Activated T-cell treated with anti-CD3 and anti-CD28 coated beads, Interleukin-2, amount 50 U/mL, for 4 hours (primary cell): ENCODE measurements at regions not wholly inside any gene's neighbourhood (a gene's known extent, or its start where the extent isn't known, plus 50 kb on each side); places are given as distances from the start of the nearest gene placed in this dataset.

ENCODE experiments used
- ATAC-seq, 2 donors: fragments of 200-7000 bp; cut with Tn5 transposase; one replicate each; pipeline ENCODE4 v1.10.0; 2021
- DNase-seq: peaks from one replicate; pipeline ENCODE4 v3.0.0-alpha.2; 2020
- H3K27me3 Mint-ChIP-seq: one replicate; pipeline ENCODE4 v1.8.0; 2021; ENCODE audit warnings: low read depth, mixed read lengths
- H3K36me3 Mint-ChIP-seq: one replicate; pipeline ENCODE4 v1.8.0; 2022; ENCODE audit warnings: mixed read lengths; ENCODE audit not compliant: insufficient read depth
- H3K4me1 Mint-ChIP-seq: one replicate; pipeline ENCODE4 v1.8.0; 2021; ENCODE audit warnings: low read depth, mixed read lengths
- H3K4me3 Mint-ChIP-seq: one replicate; pipeline ENCODE4 v1.8.0; 2021; ENCODE audit warnings: mild to moderate bottlenecking, moderate library complexity, mixed read lengths
- H3K9me3 Mint-ChIP-seq: one replicate; pipeline ENCODE4 v1.8.0; 2021; ENCODE audit warnings: mixed read lengths

DNA sequence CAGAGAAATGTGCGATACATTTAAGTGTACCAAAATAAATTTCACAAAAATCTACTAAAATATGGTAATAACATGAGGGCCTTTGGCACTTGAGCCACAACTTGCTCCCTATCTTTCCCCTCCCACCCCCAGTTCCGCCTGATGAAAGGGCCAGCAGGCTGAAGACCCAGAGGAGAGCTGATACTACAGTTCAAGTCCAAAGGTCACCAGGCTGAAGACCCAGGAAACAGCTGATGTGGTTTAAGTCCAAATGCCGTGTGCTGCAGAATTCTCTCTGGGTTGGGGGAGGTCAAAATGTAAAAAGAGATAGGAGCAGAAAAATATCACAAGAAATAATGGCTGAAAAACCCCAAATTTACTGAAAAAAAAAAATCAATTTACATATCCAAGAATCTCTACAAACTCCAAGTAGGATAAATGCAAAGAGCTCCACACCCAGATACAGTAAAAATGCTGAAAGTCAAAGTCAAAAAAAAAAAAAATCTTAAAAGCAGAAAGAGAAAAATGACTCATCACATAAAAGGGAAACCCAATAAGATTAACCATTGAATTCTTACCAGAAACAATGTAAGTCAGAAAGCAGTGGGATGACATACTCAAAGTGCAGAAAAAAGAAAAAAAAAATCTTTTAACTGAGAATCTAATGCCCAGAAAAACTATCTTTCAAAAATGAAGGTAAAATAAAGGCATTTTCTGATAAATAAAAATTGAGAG lies 452.1 kb upstream of the ASIC2 start:
- ATAC-seq, result no peak
- DNase-seq, result no peak
- Mint-ChIP-seq H3K9me3 (no peaks in the 10 kb centered on the region), H3K4me1 (no peaks in the 10 kb centered on the region), H3K27me3 (peaks cover 21% of the 10 kb centered on the region), H3K36me3 (no peaks in the 10 kb centered on the region), H3K4me3 (no peak overlapping the region)

DNA sequence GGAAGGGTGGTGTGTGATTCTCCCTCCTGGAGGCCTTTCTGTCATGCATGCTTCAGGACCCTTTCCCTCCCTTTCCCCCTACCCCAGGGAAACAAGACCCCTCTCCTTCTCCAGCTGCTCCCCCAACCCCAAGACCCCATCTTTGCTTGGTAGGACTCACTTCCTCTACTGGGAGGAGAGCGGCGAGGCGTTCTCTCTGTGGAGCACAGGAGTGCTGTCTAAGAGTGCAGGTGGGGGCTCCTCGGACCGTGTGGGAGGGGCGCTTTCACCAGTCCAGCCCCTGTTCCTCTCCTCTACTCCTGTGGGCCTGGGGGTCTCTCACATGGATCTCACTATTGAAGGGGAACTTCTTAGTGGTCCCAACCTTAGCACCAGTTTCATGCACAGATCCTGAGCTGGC lies 456.1 kb upstream of the ASIC2 start:
- Mint-ChIP-seq H3K4me1 (peaks cover 6% of the 10 kb centered on the region), H3K27me3 (peaks cover 35% of the 10 kb centered on the region), H3K9me3 (no peaks in the 10 kb centered on the region), H3K36me3 (no peaks in the 10 kb centered on the region), H3K4me3 (no peak overlapping the region)
- DNase-seq, result no peak
- no peak for ATAC-seq

DNA sequence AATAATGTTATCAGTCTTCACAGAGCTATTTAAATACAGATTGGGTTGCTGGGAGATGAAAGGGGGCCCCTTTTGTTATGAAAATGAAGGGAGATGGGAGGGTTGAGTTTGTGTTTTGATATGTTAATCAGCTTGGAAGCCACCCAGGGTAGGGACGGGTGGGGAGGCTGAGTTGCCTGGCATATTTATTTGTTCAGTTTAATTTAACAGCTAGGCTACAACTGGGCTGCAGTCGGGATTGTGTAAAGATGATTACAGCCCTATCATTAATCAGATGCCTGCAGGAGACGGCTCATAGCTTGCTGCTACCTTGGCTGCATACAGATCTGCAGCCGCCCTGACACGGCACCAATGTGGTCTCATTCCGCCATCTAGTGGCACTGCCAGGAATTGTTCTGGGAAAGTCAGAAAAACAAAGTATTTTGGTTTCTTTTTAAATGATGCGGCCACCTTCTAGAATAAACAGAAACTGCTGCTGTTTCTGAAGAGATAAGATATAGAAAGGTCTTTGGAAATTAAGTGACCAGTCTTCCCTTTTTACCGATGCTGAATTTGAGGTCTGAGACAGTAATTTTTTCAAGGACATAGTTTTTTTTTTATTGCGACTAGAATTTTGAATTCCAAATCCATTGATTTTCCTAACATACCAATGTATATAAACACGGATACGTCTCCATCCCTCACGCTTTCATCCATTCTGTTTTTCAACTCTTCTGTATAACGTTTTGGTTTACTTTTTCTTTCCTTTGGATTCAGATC lies 458.0 kb upstream of the ASIC2 start:
- H3K4me3 Mint-ChIP-seq, result peak overlapping the region; percentile 22
- no peaks in the 10 kb centered on the region for H3K36me3 Mint-ChIP-seq
- peak; percentile 46 to 53 for ATAC-seq

DNA sequence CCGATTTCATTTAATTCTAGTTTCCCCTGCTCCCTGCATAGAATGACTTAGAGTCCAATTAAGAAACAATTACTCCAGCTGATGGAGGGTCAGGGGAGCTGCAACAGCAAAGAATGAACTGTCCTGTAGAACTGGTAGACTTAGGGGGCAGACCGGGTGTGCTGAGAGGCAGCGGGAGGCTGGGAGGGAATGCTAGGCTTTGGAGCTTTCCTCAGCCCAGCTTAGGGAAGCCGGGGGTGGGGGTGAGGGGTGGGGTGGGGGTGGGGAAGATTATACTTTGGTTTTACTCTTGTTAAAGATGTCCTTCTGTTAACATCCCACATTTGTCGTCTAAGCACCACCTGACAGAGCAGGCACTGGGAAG lies 458.6 kb upstream of the ASIC2 start:
- Mint-ChIP-seq H3K4me1 (peaks cover 6% of the 10 kb centered on the region), H3K36me3 (no peaks in the 10 kb centered on the region), H3K4me3 (peak overlapping the region; percentile 22), H3K9me3 (peaks cover 8% of the 10 kb centered on the region), H3K27me3 (peaks cover 42% of the 10 kb centered on the region)
- DNase-seq (no peak), ATAC-seq (no peak)

More for the DNA sequence above, 458.0 kb upstream of the ASIC2 start:
- H3K9me3 Mint-ChIP-seq, result peaks cover 8% of the 10 kb centered on the region
- H3K27me3 Mint-ChIP-seq, result peaks cover 42% of the 10 kb centered on the region
- peak; percentile 49 for DNase-seq
- H3K4me1 Mint-ChIP-seq, result peaks cover 6% of the 10 kb centered on the region

DNA sequence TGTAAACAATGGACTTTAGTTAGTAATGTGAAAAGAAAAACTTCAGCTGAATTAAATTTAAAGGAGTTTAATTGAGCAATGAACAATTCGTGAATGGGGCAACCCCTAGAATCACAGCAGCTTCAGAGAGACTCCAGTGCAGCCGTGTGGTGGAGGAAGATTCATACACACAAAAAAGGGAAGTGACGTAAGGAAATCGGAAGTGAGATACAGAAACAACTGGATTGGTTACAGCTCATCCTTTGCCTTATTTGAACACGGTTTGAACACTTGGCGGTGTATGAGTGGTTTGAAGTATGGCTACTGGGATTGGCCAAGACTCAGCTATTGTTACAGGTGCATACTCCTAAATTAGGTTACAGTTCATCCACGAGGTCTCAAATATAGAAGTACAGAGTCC lies 460.4 kb upstream of the ASIC2 start:
- ATAC-seq (no peak), DNase-seq (no peak)
- H3K4me3 Mint-ChIP-seq, result no peak overlapping the region
- peaks cover 8% of the 10 kb centered on the region for H3K9me3 Mint-ChIP-seq
- peaks cover 6% of the 10 kb centered on the region for H3K4me1 Mint-ChIP-seq
- no peaks in the 10 kb centered on the region for H3K36me3 Mint-ChIP-seq
- peaks cover 39% of the 10 kb centered on the region for H3K27me3 Mint-ChIP-seq

DNA sequence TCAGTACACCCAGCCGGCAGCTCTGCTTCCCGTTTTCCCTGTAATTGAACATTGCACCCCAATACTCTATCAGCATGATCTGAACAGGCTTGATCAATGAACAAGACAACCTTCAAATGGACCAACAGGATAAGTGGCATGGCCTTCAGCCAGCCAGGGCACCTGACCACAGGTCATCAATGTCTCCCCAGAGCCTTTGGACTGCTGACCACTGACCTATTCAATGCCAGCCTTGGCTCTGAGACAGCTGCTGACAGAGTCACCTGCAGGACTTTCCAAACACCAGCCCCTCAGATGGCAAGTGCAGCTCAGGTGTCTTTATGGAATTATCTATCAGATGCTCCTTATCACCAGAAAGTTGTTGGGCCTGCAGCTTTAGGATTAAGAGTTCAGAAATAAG lies 462.9 kb upstream of the ASIC2 start:
- Mint-ChIP-seq H3K4me3 (no peak overlapping the region), H3K4me1 (peaks cover 6% of the 10 kb centered on the region), H3K9me3 (peaks cover 8% of the 10 kb centered on the region), H3K36me3 (no peaks in the 10 kb centered on the region), H3K27me3 (peaks cover 22% of the 10 kb centered on the region)
- no peak for ATAC-seq
- no peak for DNase-seq

DNA sequence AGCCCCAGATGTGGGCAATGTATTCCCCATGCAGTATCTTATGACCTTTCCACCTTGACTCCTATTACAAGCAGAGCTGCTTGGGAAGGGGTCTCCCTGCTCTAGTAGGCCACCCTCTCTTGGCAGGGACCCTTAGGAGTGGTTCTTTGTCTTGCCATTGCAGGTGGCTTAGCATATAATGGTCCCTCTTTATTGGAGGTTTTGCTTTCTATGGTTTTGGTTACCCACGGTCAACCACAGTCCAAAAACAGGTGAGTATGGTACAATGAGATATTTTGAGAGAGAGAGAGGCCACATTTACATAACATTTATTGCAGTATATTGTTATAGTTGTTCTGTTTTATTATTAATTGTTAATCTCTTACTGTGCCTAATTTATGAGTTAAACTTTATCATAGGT lies 472.8 kb upstream of the ASIC2 start:
- Mint-ChIP-seq H3K4me3 (no peak overlapping the region), H3K36me3 (no peaks in the 10 kb centered on the region), H3K4me1 (no peaks in the 10 kb centered on the region), H3K27me3 (peaks cover 17% of the 10 kb centered on the region), H3K9me3 (no peaks in the 10 kb centered on the region)
- ATAC-seq, result no peak
- DNase-seq, result no peak

DNA sequence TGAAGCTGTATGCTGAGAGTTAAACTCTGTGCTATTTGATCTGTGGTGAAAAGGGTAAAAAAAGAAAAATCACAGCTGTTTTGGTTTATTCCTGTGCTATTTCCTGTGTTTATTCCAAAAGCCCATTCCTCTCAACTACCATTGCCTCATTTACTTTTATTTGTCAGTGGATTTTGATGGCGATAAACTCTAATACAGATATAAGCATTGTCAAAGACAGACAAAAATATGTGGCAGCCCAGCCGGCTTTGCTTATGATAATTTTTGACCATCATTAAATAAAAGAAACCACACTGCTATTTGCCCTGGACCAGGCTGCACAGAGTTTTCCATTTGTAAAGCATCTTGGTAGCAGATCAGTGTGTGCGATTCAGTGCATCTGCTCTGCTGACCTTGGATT lies 473.6 kb upstream of the ASIC2 start:
- Mint-ChIP-seq H3K36me3 (no peaks in the 10 kb centered on the region), H3K9me3 (no peaks in the 10 kb centered on the region), H3K27me3 (peaks cover 19% of the 10 kb centered on the region), H3K4me3 (no peak overlapping the region), H3K4me1 (no peaks in the 10 kb centered on the region)
- ATAC-seq (no peak), DNase-seq (no peak)

DNA sequence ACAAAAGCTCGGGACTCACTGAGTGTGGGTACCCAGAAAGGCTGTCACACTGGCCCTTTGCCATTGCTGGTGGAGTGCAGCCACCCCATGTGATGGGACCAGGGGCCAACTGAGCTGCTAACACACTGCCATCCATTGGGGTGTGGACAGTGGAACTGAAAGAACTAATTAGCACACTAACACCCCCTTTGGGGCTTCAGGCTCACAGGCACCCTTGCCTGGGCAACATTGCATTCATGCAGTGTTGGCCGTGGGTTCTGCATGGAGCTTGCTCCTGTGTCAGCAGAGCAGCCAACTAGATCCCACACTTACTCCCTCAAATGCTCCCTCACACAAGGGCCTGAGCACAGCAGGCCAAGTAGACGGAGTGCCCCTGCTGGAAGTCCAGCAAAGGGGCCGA lies 476.0 kb upstream of the ASIC2 start:
- no peak for ATAC-seq

DNA sequence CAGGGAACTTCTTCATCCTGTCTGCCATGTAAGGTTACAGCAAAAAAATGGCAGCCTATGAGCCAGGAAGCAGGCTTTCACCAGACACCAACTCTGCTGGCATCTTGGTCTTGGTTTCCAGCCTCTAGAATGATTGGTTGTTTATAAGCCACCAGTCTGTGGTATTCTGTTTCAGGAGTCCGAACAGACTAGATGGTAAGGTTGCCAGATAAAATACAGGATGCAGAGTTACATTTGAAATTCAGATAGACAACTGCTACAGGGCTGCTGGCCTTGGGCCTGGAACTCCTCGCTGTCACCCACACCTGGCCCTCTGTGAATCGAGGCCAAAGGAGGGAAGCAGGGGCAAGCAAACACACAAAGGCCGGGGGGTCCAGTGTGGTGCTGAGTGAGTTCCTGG lies 478.8 kb upstream of the CCL2 start:
- H3K4me3 Mint-ChIP-seq, result no peak overlapping the region
- H3K27me3 Mint-ChIP-seq, result peaks cover 11% of the 10 kb centered on the region
- no peak for DNase-seq
- H3K9me3 Mint-ChIP-seq, result no peaks in the 10 kb centered on the region
- no peaks in the 10 kb centered on the region for H3K36me3 Mint-ChIP-seq
- H3K4me1 Mint-ChIP-seq, result no peaks in the 10 kb centered on the region
- no peak for ATAC-seq

More for the DNA sequence above, 476.0 kb upstream of the ASIC2 start:
- no peaks in the 10 kb centered on the region for H3K9me3 Mint-ChIP-seq
- no peak overlapping the region for H3K4me3 Mint-ChIP-seq
- peaks cover 17% of the 10 kb centered on the region for H3K27me3 Mint-ChIP-seq
- no peaks in the 10 kb centered on the region for H3K36me3 Mint-ChIP-seq
- H3K4me1 Mint-ChIP-seq, result no peaks in the 10 kb centered on the region
- no peak for DNase-seq

DNA sequence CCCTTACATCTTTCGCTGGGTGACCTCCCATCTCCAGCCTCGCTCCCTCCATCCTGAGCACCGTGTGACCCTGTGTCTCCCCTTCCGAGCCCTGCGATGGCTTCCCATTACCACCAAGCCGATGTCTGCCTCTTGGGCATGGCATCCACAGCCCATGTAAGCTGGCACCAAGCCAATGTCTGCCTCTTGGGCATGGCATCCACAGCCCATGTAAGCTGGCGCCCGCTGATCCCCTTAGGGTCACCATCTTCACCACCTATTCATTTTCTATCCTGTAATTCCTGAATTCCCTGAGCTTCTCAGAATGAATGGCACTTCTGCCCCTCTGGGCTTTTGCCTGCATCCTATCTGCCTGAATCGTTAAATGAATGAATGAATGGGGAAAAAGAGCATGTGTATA lies 478.2 kb upstream of the CCL2 start:
- Mint-ChIP-seq H3K4me1 (no peaks in the 10 kb centered on the region), H3K27me3 (peaks cover 11% of the 10 kb centered on the region), H3K36me3 (no peaks in the 10 kb centered on the region), H3K9me3 (no peaks in the 10 kb centered on the region), H3K4me3 (no peak overlapping the region)
- ATAC-seq (no peak), DNase-seq (no peak)

DNA sequence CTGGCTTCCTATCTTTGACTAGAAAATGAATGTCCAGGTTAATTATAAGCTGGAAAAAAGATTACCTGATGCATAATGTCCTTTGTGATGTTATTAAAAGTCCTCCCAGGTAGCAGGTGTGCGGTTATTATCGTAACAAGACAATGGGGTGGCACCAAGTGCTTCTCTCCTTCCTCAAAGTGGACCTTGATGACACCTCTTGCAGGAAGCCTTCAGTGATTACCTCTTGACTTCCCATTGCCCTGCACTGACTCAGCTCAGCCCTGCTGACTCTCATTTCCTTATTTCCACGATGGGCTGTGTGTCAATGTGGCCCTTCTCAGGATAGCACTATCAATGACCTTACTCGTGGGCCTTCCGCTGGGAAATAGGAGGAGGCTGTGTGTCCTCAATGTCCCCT lies 477.4 kb upstream of the CCL2 start:
- Mint-ChIP-seq H3K4me3 (no peak overlapping the region), H3K9me3 (no peaks in the 10 kb centered on the region), H3K36me3 (no peaks in the 10 kb centered on the region), H3K27me3 (peaks cover 11% of the 10 kb centered on the region), H3K4me1 (no peaks in the 10 kb centered on the region)
- ATAC-seq, result no peak
- DNase-seq, result no peak

DNA sequence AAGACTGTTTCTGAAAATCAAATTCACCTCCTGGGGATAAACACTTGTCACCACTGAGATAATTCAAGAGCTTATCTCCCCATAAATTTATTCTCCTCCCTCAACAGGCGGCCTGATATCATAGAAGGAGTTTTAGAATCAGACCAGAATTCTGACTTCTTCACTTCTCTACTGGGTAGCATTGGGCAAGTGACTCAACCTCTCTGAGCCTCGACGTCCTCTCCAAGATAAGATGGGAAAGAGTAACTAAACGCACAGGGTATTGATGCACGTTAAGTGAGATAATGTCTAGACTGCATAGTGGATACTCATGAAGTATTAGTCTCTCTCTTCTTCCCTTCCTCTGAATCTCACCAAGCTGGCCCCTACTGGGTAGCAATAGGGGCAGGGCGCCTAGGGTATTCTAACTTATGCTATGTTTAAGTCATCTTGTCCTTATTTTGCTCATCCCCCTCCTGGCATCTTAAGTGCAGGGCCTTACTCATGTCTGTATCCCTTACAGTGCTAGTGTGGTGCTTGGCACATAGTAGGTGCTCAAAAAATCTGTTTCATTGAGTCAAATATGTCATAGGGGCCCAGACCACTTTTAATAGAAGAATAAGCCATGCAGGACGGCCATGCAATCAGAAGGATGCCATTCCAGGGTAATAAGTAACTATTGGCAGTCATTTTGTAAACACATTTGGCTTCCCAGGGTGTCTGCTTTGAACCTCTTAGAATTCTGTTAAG lies 476.4 kb upstream of the CCL2 start:
- Mint-ChIP-seq H3K9me3 (no peaks in the 10 kb centered on the region), H3K27me3 (peaks cover 16% of the 10 kb centered on the region), H3K4me1 (no peaks in the 10 kb centered on the region), H3K4me3 (no peak overlapping the region), H3K36me3 (no peaks in the 10 kb centered on the region)
- ATAC-seq (no peak), DNase-seq (no peak)

DNA sequence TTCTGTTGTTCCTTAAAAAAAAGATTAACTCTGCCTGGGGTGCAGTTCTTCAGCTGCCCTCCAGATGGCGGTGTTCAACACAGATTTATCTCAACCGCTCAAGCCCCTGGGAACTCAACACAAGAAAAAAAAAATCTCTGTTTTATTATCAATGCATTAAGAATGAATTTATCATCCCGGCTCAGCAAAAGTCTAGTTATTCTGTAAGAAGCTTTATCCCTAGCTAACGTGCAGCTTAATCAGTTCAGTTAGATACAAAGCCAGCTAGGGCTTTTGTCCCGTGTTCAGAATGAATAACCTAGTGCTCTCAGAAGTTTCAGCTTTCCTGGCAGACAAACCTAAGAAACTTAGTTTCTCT lies 475.9 kb upstream of the CCL2 start:
- Mint-ChIP-seq H3K27me3 (peaks cover 16% of the 10 kb centered on the region), H3K9me3 (no peaks in the 10 kb centered on the region), H3K36me3 (no peaks in the 10 kb centered on the region), H3K4me1 (no peaks in the 10 kb centered on the region), H3K4me3 (no peak overlapping the region)
- no peak for ATAC-seq
- DNase-seq, result no peak

DNA sequence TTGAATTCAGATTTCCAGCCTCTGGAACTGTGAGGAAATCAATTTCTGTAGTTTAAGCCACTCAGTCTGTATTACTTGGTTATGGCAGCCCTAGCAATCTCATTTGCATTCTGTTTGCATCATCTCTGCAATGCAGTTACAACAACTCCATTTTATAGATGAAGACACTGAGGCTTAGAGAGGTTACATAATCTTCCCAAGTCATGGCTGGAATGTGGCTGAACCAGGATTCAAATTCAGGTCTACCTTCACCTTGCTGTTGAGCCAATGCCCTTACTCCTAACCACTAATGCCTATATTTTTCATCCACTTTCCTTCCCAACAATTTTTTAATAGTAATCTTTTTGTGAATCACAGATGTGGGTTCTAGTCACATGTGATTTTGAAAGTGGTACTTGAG lies 469.8 kb upstream of the CCL2 start:
- DNase-seq (no peak), ATAC-seq (no peak)
- Mint-ChIP-seq H3K4me1 (no peaks in the 10 kb centered on the region), H3K4me3 (no peak overlapping the region), H3K9me3 (no peaks in the 10 kb centered on the region), H3K36me3 (no peaks in the 10 kb centered on the region), H3K27me3 (peaks cover 9% of the 10 kb centered on the region)
